ENCODE measurements at regions not wholly inside any gene's neighbourhood (a gene's known extent, or its start where the extent isn't known, plus 50 kb on each side); places are given as distances from the start of the nearest gene placed in this dataset.

DNA sequence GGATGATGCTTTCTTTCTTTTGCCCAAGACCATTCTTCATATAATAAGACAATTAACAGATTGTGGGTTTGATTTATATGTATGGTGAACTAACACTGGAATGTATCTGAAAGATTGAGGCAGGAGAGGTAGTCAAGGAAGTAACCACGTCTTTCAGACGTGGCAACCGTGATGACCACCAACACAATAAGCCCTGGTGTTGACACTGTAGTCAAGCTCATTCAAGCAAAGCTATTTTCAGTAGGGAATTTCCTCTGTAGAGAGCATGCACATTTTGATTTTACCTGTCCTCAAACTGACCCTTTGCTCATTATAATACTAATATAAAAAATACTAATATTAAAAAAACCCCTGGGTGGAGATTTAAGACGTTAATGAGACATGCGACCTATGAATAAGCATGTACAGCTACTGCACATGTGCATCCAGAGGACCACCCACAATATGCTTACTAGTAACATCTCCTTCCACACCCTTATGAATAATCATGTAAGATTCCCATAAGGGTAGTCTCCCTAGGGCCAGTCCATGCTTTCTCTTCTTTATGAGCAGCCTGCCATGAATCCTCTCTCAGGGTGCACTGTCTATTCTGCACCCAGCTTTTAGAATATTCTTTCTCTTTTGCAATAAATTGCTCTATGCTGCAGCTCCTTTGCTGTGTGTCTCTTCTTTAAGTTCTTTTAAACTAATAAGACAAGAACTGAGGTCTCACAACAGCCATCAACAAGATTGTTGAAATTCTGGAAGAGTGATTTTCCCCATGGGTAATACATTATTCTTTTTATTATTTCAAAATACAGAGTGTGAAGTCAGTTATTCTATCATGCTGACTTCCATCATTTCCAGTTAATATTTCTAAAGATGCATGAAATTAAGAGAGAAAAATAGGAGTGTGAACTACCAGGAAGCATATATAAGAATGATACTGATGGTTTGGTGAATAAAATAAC lies 151.3 kb upstream of the NPVF start:
- no peak for TF ChIP-seq CTCF (IDR thresholded peaks at IDR 0.05)
- no peak for TF ChIP-seq POLR2A (IDR thresholded peaks at IDR 0.05)

Measured in Peyer's patch (tissue), 4 donors.